GM23338 (cell line): ENCODE measurements at regions not wholly inside any gene's neighbourhood (a gene's known extent, or its start where the extent isn't known, plus 50 kb on each side); places are given as distances from the start of the nearest gene placed in this dataset.

ENCODE experiments used
- ATAC-seq: fragments of 200-7000 bp; cut with Tn5 transposase; 3 replicates; pipeline ENCODE4 v1.9.1; 2020
- DNase-seq: peaks from one replicate; pipeline ENCODE4 v3.0.0-alpha.2; 2015; ENCODE audit warnings: low spot score
- H2AFZ ChIP-seq: fragments of 200-600 bp; sonication (generic); 2 replicates; pipeline ENCODE4 v1.8.0; 2016; ENCODE audit warnings: antibody characterized with exemption, mild to moderate bottlenecking, moderate library complexity
- H3F3A ChIP-seq: fragments of 200-600 bp; sonication (generic); replicated peaks from 2 replicates; pipeline ENCODE4 v1.8.0; 2017; ENCODE audit warnings: antibody characterized with exemption, mixed run types, low read depth
- H3K27ac ChIP-seq: fragments of 200-600 bp; sonication (generic); 2 replicates; pipeline ENCODE4 v1.6.1; 2016; ENCODE audit warnings: low read depth
- H3K27me3 ChIP-seq: fragments of 200-600 bp; sonication (generic); 2 replicates; pipeline ENCODE4 v1.8.0; 2016; ENCODE audit warnings: mild to moderate bottlenecking, mixed run types, moderate library complexity; ENCODE audit not compliant: insufficient read depth
- H3K36me3 ChIP-seq: fragments of 200-600 bp; sonication (generic); 2 replicates; pipeline ENCODE4 v1.8.0; 2016; ENCODE audit warnings: mild to moderate bottlenecking; ENCODE audit not compliant: insufficient read depth
- H3K4me1 ChIP-seq: fragments of 200-600 bp; sonication (generic); 2 replicates; pipeline ENCODE4 v1.8.0; 2016; ENCODE audit warnings: mild to moderate bottlenecking, moderate library complexity; ENCODE audit not compliant: insufficient read depth
- H3K4me2 ChIP-seq: fragments of 200-600 bp; sonication (generic); 2 replicates; pipeline ENCODE4 v1.7.1; 2017; ENCODE audit warnings: mixed run types
- H3K4me3 ChIP-seq: fragments of 200-600 bp; sonication (generic); 2 replicates; pipeline ENCODE4 v1.6.1; 2016; ENCODE audit warnings: mixed run types
- H3K79me2 ChIP-seq: fragments of 200-600 bp; sonication (generic); replicated peaks from 2 replicates; pipeline ENCODE4 v1.8.0; 2017; ENCODE audit warnings: mild to moderate bottlenecking; ENCODE audit not compliant: insufficient read depth
- H3K9me2 ChIP-seq: fragments of 200-600 bp; sonication (generic); 2 replicates; pipeline ENCODE4 v1.8.0; 2017; ENCODE audit not compliant: insufficient read depth
- H4K20me1 ChIP-seq: fragments of 200-600 bp; sonication (generic); replicated peaks from 2 replicates; pipeline ENCODE4 v1.8.0; 2017; ENCODE audit warnings: mild to moderate bottlenecking; ENCODE audit not compliant: insufficient read depth
- H3K27ac Mint-ChIP-seq: 2 replicates; pipeline ENCODE4 v1.8.0; 2020; ENCODE audit warnings: inconsistent platforms, mild to moderate bottlenecking, moderate library complexity, mixed read lengths
- H3K27me3 Mint-ChIP-seq: 3 replicates; pipeline ENCODE4 v1.8.0; 2022; ENCODE audit warnings: low read depth, mild to moderate bottlenecking, moderate library complexity, mixed read lengths, inconsistent platforms; ENCODE audit not compliant: insufficient read depth, poor library complexity
- H3K36me3 Mint-ChIP-seq: 3 replicates; pipeline ENCODE4 v1.8.0; 2021; ENCODE audit warnings: low read depth, mild to moderate bottlenecking, inconsistent platforms, moderate library complexity, mixed read lengths
- H3K4me1 Mint-ChIP-seq: 3 replicates; pipeline ENCODE4 v1.8.0; 2020; ENCODE audit warnings: mild to moderate bottlenecking, inconsistent platforms, mixed read lengths
- H3K4me3 Mint-ChIP-seq: 3 replicates; pipeline ENCODE4 v1.8.0; 2021; ENCODE audit warnings: moderate library complexity, mild to moderate bottlenecking, inconsistent platforms, mixed read lengths
- H3K9me3 Mint-ChIP-seq: 3 replicates; pipeline ENCODE4 v1.8.0; 2020; ENCODE audit warnings: moderate library complexity, mild to moderate bottlenecking, inconsistent platforms, mixed read lengths
- CREB1 ChIP-seq: fragments of 250-450 bp; sonication (Bioruptor Pico); IDR thresholded peaks from 2 replicates; pipeline ENCODE4 v1.5.0; 2020; ENCODE audit warnings: low read depth, mild to moderate bottlenecking, moderate library complexity
- CTCF ChIP-seq, 2 experiments: fragments of 200-600 bp in 1 of 2; sonication (generic) in 1 of 2; conservative IDR thresholded peaks; 2 replicates each; pipeline versions ENCODE4 v1.5.1 to v1.6.1; 2016 to 2017; ENCODE audit warnings: antibody characterized with exemption in 2 of 2, low read depth in 2 of 2, mild to moderate bottlenecking in 2 of 2, moderate library complexity in 1 of 2
- EZH2 ChIP-seq: fragments of 200-600 bp; sonication (generic); IDR thresholded peaks from one replicate; pipeline ENCODE4 v1.8.0; 2017; ENCODE audit warnings: antibody characterized with exemption, mild to moderate bottlenecking, low read depth; ENCODE audit not compliant: unreplicated experiment
- JUNB ChIP-seq: IDR thresholded peaks from one replicate; pipeline ENCODE4 v1.6.1; 2016; ENCODE audit warnings: antibody characterized with exemption; ENCODE audit not compliant: unreplicated experiment
- NANOG ChIP-seq: IDR thresholded peaks from 2 replicates; pipeline ENCODE4 v1.6.1; 2016; ENCODE audit warnings: antibody characterized with exemption, borderline replicate concordance
- POLR2AphosphoS5 ChIP-seq: IDR thresholded peaks from 2 replicates; pipeline ENCODE4 v1.6.1; 2016; ENCODE audit warnings: antibody characterized with exemption, low read depth
- ZNF331 ChIP-seq: fragments of 250-450 bp; sonication (Bioruptor Pico); IDR thresholded peaks from 2 replicates; pipeline ENCODE4 v1.5.0; 2020; ENCODE audit warnings: low read depth, mild to moderate bottlenecking, moderate library complexity
- ZNF462 ChIP-seq: fragments of 250-450 bp; sonication (Bioruptor Pico); IDR thresholded peaks from 2 replicates; pipeline ENCODE4 v1.5.0; 2020; ENCODE audit warnings: mild to moderate bottlenecking, moderate library complexity

DNA sequence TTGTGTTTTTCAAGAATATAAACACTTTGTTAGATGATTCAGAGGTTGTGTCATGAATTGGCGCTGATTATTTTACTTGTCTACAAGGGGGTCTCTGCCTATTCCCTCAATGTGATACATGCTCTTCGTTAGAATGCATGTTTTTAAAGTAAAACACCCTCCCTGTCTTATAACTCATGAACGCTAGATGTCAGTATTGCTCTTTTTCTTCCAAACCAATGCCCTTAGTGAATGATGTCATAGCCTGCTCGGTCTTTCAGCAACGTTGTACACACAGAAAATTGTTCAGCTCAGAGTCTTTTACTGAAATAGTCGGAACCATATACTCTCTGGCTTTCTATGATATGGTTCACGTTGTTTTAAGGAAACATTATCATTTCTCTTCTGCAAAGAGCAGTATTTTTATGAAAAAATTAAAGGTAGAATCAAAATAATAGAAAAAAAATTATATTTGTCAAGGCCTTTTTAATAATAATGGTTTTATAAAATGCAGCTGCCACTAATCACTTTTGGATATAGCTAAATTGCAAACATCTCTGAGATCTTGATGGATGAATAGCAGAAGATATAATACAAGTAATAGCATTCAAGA, 292.9 kb downstream of the TLL1 start:
- no peak overlapping the region for H3K27ac ChIP-seq
- no peaks in the 10 kb centered on the region for H3K4me1 ChIP-seq
- no peak overlapping the region for H3K4me2 ChIP-seq
- TF ChIP-seq POLR2AphosphoS5 (no peak), CREB1 (0 out of 2 replicates have a peak, but pooled peaks have one; percentile 48), CTCF (conservative IDR thresholded peaks at IDR 0.05; ENCODE audit: low read depth in 2 of 2) (peak; percentile 83 to 88)
- peak; percentile 85 for ATAC-seq
- no peaks in the 10 kb centered on the region for H3K36me3 Mint-ChIP-seq
- no peaks in the 10 kb centered on the region for H3K36me3 ChIP-seq
- H3F3A ChIP-seq: no peaks in the 10 kb centered on the region
- H3K27ac Mint-ChIP-seq: no peak overlapping the region
- H2AFZ ChIP-seq: no peak overlapping the region
- H3K4me3 ChIP-seq: no peak overlapping the region
- no peaks in the 10 kb centered on the region for H4K20me1 ChIP-seq
- H3K9me3 Mint-ChIP-seq: no peaks in the 10 kb centered on the region
- no peaks in the 10 kb centered on the region for H3K79me2 ChIP-seq
- no peak overlapping the region for H3K4me3 Mint-ChIP-seq
- no peaks in the 10 kb centered on the region for H3K9me2 ChIP-seq
- DNase-seq: peak; percentile 81
- no peaks in the 10 kb centered on the region for H3K27me3 ChIP-seq
- H3K27me3 Mint-ChIP-seq: no peaks in the 10 kb centered on the region
- no peaks in the 10 kb centered on the region for H3K4me1 Mint-ChIP-seq

DNA sequence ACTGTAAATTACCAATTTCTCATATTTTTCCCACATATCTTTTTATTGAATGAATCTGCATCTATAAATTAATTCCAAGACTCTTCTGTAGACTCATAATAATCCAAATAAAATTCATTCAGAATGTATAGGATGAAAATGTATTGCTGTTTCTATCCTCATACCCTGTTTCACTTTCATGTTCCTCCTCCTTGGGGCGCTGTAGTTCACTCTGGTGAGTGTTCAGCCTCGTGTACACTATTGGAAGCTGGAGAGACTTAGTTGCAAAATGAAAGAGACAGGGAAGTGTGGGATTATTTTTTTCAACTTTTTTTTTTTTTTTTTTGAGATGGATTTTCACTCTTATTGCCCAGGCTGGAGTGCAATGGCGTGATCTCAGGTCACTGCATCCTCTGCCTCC, 296.1 kb downstream of the TLL1 start:
- Histone ChIP-seq H3K36me3 (no peaks in the 10 kb centered on the region), H3K4me3 (no peak overlapping the region), H3K27me3 (no peaks in the 10 kb centered on the region), H3K9me2 (no peaks in the 10 kb centered on the region), H2AFZ (no peak overlapping the region), H3K4me2 (no peak overlapping the region), H3K4me1 (no peaks in the 10 kb centered on the region), H3F3A (no peaks in the 10 kb centered on the region), H3K27ac (no peak overlapping the region), H3K79me2 (no peaks in the 10 kb centered on the region), H4K20me1 (no peaks in the 10 kb centered on the region)
- DNase-seq (peak; percentile 56), ATAC-seq (peak; percentile 64)
- H3K27ac Mint-ChIP-seq: no peak overlapping the region
- H3K27me3 Mint-ChIP-seq: no peaks in the 10 kb centered on the region
- peak; percentile 76 to 81 for TF ChIP-seq CTCF (conservative IDR thresholded peaks at IDR 0.05; ENCODE audit: low read depth in 2 of 2)
- no peak for TF ChIP-seq ZNF462 (CRISPR knock-in tag)
- no peak for TF ChIP-seq ZNF331 (CRISPR knock-in tag)
- TF ChIP-seq JUNB: no peak
- no peak for TF ChIP-seq CREB1
- TF ChIP-seq EZH2: no peak
- TF ChIP-seq NANOG: no peak
- H3K36me3 Mint-ChIP-seq: no peaks in the 10 kb centered on the region
- no peaks in the 10 kb centered on the region for H3K9me3 Mint-ChIP-seq
- H3K4me3 Mint-ChIP-seq: no peak overlapping the region
- H3K4me1 Mint-ChIP-seq: no peaks in the 10 kb centered on the region
